ENCODE measurements at regions not wholly inside any gene's neighbourhood (a gene's known extent, or its start where the extent isn't known, plus 50 kb on each side); places are given as distances from the start of the nearest gene placed in this dataset.

DNA sequence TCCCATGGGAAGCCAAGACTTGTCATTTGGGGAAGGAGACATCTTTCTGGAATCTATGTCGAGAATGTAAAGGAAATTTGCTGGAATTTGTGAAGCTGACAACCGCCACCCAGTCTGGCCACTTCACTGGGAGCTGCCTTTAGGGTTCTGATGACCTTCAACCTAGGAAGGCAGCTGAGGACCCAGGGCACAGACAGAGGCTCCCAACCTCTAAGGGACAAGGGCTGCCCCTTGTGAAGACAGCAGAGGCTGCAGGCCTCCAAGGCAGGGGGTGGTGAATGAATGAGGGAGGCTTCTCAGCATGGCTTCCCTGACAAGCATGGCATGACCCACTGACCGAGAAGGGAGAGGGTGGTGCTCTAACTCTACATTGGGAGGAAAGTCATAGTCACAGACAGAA lies 128.9 kb upstream of the ASB18 start:
- Histone ChIP-seq H3K4me3 (no peak overlapping the region), H3K4me1 (replicated peaks) (no peaks in the 10 kb centered on the region), H3K27me3 (replicated peaks; ENCODE audit: insufficient read depth) (no peaks in the 10 kb centered on the region), H3K27ac (no peak overlapping the region), H3K9me3 (no peaks in the 10 kb centered on the region), H3K36me3 (no peaks in the 10 kb centered on the region)
- intact Hi-C loops (cut with DNase I), result no loop called here
- TF ChIP-seq, protein P1, sequence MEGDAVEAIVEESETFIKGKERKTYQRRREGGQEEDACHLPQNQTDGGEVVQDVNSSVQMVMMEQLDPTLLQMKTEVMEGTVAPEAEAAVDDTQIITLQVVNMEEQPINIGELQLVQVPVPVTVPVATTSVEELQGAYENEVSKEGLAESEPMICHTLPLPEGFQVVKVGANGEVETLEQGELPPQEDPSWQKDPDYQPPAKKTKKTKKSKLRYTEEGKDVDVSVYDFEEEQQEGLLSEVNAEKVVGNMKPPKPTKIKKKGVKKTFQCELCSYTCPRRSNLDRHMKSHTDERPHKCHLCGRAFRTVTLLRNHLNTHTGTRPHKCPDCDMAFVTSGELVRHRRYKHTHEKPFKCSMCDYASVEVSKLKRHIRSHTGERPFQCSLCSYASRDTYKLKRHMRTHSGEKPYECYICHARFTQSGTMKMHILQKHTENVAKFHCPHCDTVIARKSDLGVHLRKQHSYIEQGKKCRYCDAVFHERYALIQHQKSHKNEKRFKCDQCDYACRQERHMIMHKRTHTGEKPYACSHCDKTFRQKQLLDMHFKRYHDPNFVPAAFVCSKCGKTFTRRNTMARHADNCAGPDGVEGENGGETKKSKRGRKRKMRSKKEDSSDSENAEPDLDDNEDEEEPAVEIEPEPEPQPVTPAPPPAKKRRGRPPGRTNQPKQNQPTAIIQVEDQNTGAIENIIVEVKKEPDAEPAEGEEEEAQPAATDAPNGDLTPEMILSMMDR (IDR thresholded peaks at IDR 0.05), result no peak
- TF ChIP-seq POLR2AphosphoS5 (IDR thresholded peaks at IDR 0.05) (no peak), POLR2A (IDR thresholded peaks at IDR 0.05) (no peak)
- no peak for DNase-seq (ENCODE audit: low spot score)
- WGBS, result 89% methylated on average over 3 of the region's 3 CpGs

DNA sequence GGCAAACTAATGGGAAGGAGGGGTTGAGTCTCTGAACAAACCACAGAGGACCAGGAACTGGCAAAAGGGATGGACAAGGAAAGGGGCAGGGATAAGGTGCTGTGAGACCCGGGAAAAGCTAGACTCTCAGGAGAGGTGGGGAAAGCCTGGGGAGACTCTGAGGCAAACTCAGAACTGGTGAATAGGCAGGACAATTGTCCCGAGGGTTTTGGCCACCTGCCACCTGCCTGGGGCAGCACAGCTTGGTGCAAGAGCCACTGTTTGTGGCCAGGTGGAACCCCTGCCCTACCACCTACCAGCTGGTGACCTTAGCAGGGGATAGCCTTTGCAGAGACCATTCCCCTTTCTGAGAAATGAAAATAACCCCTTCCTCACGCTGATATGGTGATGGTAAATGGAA lies 129.4 kb upstream of the ASB18 start:
- Histone ChIP-seq H3K27ac (no peak overlapping the region), H3K4me1 (replicated peaks) (no peaks in the 10 kb centered on the region), H3K4me3 (no peak overlapping the region), H3K9me3 (no peaks in the 10 kb centered on the region), H3K27me3 (replicated peaks; ENCODE audit: insufficient read depth) (no peaks in the 10 kb centered on the region), H3K36me3 (no peaks in the 10 kb centered on the region)
- intact Hi-C loops (cut with DNase I), result no loop called here
- no peak for DNase-seq (ENCODE audit: low spot score)
- WGBS, result 78% methylated on average over 3 of the region's 3 CpGs
- TF ChIP-seq POLR2AphosphoS5 (IDR thresholded peaks at IDR 0.05) (no peak), POLR2A (IDR thresholded peaks at IDR 0.05) (no peak)
- TF ChIP-seq, protein P1 (IDR thresholded peaks at IDR 0.05), result no peak

DNA sequence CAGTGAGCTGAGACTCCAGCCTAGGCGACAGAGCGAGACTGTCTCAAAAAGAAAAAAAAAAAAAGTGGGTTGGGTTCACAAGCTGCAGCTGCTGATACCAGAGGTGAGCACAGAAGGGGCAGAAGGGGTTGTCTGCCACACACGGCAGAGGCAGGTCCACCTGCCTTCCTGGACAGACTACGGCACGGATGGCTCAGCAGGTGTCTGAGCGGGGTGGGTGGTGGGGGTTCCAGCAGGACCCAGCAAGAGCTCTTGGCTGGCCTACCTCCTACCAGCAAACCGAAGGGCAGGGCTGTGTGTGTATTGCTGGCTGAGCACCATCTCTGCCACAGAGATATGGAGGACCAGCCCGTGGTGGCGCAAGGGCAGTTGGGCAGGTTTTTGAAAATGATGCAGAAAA lies 130.4 kb upstream of the ASB18 start:
- no peak overlapping the region for H3K4me3 ChIP-seq
- H3K4me1 ChIP-seq (replicated peaks), result no peaks in the 10 kb centered on the region
- no peaks in the 10 kb centered on the region for H3K27me3 ChIP-seq (replicated peaks; ENCODE audit: insufficient read depth)
- H3K36me3 ChIP-seq, result no peaks in the 10 kb centered on the region
- DNase-seq (ENCODE audit: low spot score), result no peak
- no peak overlapping the region for H3K27ac ChIP-seq
- no peaks in the 10 kb centered on the region for H3K9me3 ChIP-seq
- intact Hi-C loops (cut with DNase I), result no loop called here
- no peak for TF ChIP-seq POLR2AphosphoS5 (IDR thresholded peaks at IDR 0.05)
- no peak for TF ChIP-seq POLR2A (IDR thresholded peaks at IDR 0.05)
- TF ChIP-seq, protein P1 (IDR thresholded peaks at IDR 0.05), result no peak
- 98% methylated on average over 9 of the region's 9 CpGs for WGBS

DNA sequence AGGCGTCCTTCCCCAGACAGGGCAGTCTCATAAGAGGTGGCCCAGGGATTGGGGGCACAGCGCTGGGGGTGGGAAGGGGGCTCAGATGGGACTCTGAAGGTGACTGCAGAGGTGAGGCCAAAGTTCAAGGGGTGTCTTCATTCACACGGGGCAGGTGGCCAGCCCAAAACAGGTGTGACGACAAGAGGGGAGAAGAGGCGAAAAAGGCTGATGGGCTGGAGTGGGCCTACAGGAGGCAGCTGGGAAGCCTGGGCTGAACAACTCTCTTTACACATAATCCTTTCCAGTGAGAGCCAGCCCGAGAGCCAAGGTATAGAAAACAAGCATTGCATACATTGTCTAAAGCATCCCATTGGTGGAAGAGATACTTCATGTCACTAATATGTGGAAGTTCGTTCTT lies 130.9 kb upstream of the ASB18 start:
- Histone ChIP-seq H3K36me3 (no peaks in the 10 kb centered on the region), H3K4me3 (no peak overlapping the region), H3K4me1 (replicated peaks) (no peaks in the 10 kb centered on the region), H3K27ac (no peak overlapping the region), H3K27me3 (replicated peaks; ENCODE audit: insufficient read depth) (no peaks in the 10 kb centered on the region), H3K9me3 (no peaks in the 10 kb centered on the region)
- WGBS, result 80% methylated on average over 7 of the region's 7 CpGs
- DNase-seq (ENCODE audit: low spot score), result no peak
- intact Hi-C loops (cut with DNase I), result no loop called here
- TF ChIP-seq, protein P1 (IDR thresholded peaks at IDR 0.05), result no peak
- TF ChIP-seq POLR2AphosphoS5 (IDR thresholded peaks at IDR 0.05) (no peak), POLR2A (IDR thresholded peaks at IDR 0.05) (no peak)

DNA sequence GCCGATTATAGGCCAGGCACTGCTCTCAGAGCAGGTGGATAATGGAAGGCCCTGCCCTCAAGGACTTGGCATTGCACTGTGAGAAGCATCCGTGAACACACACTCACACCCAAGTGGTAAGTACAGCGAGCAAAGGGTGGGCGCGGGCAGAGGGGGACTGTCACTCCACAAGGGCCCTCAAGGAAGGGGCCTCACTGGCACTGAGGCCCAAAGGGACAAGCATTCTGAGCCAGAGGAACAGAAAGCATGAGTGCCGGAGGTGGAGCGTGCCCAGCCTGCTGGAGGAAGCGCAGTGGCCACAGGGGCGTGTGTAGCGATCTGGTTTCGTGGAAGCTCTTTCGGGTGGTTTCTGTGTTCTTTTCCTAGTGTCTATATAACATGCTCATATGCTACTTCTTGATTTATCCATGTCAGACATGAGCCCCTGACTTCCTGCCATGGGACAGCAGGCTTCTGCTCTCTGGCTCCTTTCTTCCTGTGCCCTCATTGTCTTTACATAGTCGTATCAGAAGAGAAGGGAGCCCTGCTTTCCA lies 132.7 kb upstream of the ASB18 start:
- Histone ChIP-seq H3K27me3 (replicated peaks; ENCODE audit: insufficient read depth) (no peaks in the 10 kb centered on the region), H3K36me3 (no peaks in the 10 kb centered on the region), H3K4me1 (replicated peaks) (no peaks in the 10 kb centered on the region), H3K9me3 (no peaks in the 10 kb centered on the region), H3K27ac (no peak overlapping the region), H3K4me3 (no peak overlapping the region)
- intact Hi-C loops (cut with DNase I), result no loop called here
- TF ChIP-seq POLR2A (IDR thresholded peaks at IDR 0.05), result no peak
- TF ChIP-seq POLR2AphosphoS5 (IDR thresholded peaks at IDR 0.05), result no peak
- TF ChIP-seq, protein P1 (IDR thresholded peaks at IDR 0.05), result no peak
- DNase-seq (ENCODE audit: low spot score), result no peak
- 91% methylated on average over 13 of the region's 13 CpGs for WGBS
